HEK293 (cell line): ENCODE measurements at regions not wholly inside any gene's neighbourhood (a gene's known extent, or its start where the extent isn't known, plus 50 kb on each side); places are given as distances from the start of the nearest gene placed in this dataset.

ENCODE experiments used
- CTCF ChIA-PET: fragments of 350-600 bp; formaldehyde crosslinking; extraction: SDS; loops from one replicate; lab custom pipeline; 2021; ENCODE audit warnings: antibody characterized with exemption; lab: Yijun Ruan, JAX
- POLR2A ChIA-PET: fragments of 300-600 bp; formaldehyde crosslinking; extraction: SDS; loops from one replicate; lab custom pipeline; 2020; ENCODE audit warnings: antibody characterized with exemption, inconsistent platforms; lab: Yijun Ruan, JAX
- H3K27ac ChIP-seq: fragments of 200-500 bp; sonication (Bioruptor generic); 2 replicates; pipeline ENCODE4 v1.5.1; 2014; ENCODE audit warnings: low read depth, low read length, control low read depth, inconsistent platforms; ENCODE audit errors: extremely low read depth
- H3K36me3 ChIP-seq, 2 experiments: fragments of 200-500 bp in 1 of 2; sonication (Bioruptor generic) in 1 of 2; 1 replicate in 1 of 2; 2 replicates in 1 of 2; pipeline ENCODE4 v1.5.1; 2014 to 2017; ENCODE audit warnings: inconsistent platforms in 2 of 2, low read length in 2 of 2; ENCODE audit not compliant: control insufficient read depth in 2 of 2, insufficient read depth in 1 of 2
- H3K4me1 ChIP-seq: fragments of 200-500 bp; sonication (Bioruptor generic); 2 replicates; pipeline ENCODE4 v1.5.1; 2014; ENCODE audit warnings: mild to moderate bottlenecking, low read length, inconsistent platforms; ENCODE audit not compliant: control insufficient read depth, insufficient read depth
- H3K4me3 ChIP-seq: 2 replicates; pipeline ENCODE4 v1.5.1; 2011; ENCODE audit warnings: low read depth, mild to moderate bottlenecking, control low read depth, low read length, moderate library complexity
- H3K9me3 ChIP-seq: fragments of 200-500 bp; sonication (Bioruptor generic); 2 replicates; pipeline ENCODE4 v1.5.1; 2014; ENCODE audit warnings: low read depth, low read length, inconsistent platforms; ENCODE audit not compliant: control insufficient read depth, insufficient read depth
- GLI2 ChIP-seq: fragments of 450-650 bp; formaldehyde crosslinking; IDR thresholded peaks from 2 replicates; pipeline ENCODE4; 2017; ENCODE audit warnings: missing biosample characterization, missing genetic modification characterization, low read depth, borderline replicate concordance
- GLIS1 ChIP-seq: fragments of 450-650 bp; formaldehyde crosslinking; IDR thresholded peaks from 2 replicates; pipeline ENCODE4 v1.5.1; 2016; ENCODE audit warnings: missing biosample characterization, missing genetic modification characterization
- HOXA7 ChIP-seq: sonication (generic); formaldehyde crosslinking; IDR thresholded peaks from 2 replicates; pipeline ENCODE4 v1.8.1; 2022; ENCODE audit warnings: missing genetic modification reagents, borderline replicate concordance
- KLF8 ChIP-seq: fragments of 450-650 bp; formaldehyde crosslinking; IDR thresholded peaks from 2 replicates; pipeline ENCODE4 v1.5.1; 2016; ENCODE audit warnings: missing biosample characterization, missing genetic modification characterization
- MYNN ChIP-seq: fragments of 450-650 bp; formaldehyde crosslinking; IDR thresholded peaks from 2 replicates; pipeline ENCODE4 v1.5.1; 2016; ENCODE audit warnings: missing biosample characterization, missing genetic modification characterization, borderline replicate concordance
- ZBTB49 ChIP-seq: fragments of 450-650 bp; formaldehyde crosslinking; IDR thresholded peaks from 2 replicates; pipeline ENCODE4 v1.5.1; 2016; ENCODE audit warnings: missing biosample characterization, missing genetic modification characterization, low read depth
- ZNF148 ChIP-seq: fragments of 450-650 bp; formaldehyde crosslinking; IDR thresholded peaks from 2 replicates; pipeline ENCODE4 v1.5.0; 2017; ENCODE audit warnings: missing biosample characterization, missing genetic modification characterization, borderline replicate concordance
- ZNF221 ChIP-seq: fragments of 450-650 bp; formaldehyde crosslinking; IDR thresholded peaks from 2 replicates; pipeline ENCODE4 v1.5.1; 2017; ENCODE audit warnings: missing biosample characterization, missing genetic modification characterization, borderline replicate concordance
- ZNF248 ChIP-seq: fragments of 450-650 bp; formaldehyde crosslinking; IDR thresholded peaks from 2 replicates; pipeline ENCODE4 v1.5.1; 2017; ENCODE audit warnings: missing biosample characterization, missing genetic modification characterization
- ZNF302 ChIP-seq: fragments of 450-650 bp; formaldehyde crosslinking; IDR thresholded peaks from 2 replicates; pipeline ENCODE4 v1.5.1; 2016; ENCODE audit warnings: missing biosample characterization, missing genetic modification characterization, low read depth
- ZNF362 ChIP-seq: fragments of 450-650 bp; formaldehyde crosslinking; IDR thresholded peaks from 2 replicates; pipeline ENCODE4 v1.5.1; 2016; ENCODE audit warnings: missing biosample characterization, missing genetic modification characterization
- ZNF37A ChIP-seq: fragments of 450-650 bp; IDR thresholded peaks from 2 replicates; pipeline ENCODE4 v1.5.1; 2018; ENCODE audit warnings: missing biosample characterization, missing genetic modification characterization
- ZNF433 ChIP-seq: fragments of 450-650 bp; formaldehyde crosslinking; IDR thresholded peaks from 2 replicates; pipeline ENCODE4 v1.5.1; 2016; ENCODE audit warnings: missing biosample characterization, missing genetic modification characterization, low read depth
- ZNF510 ChIP-seq: fragments of 450-650 bp; formaldehyde crosslinking; IDR thresholded peaks from 2 replicates; pipeline ENCODE4 v1.5.1; 2018; ENCODE audit warnings: mild to moderate bottlenecking, missing genetic modification characterization, missing biosample characterization; ENCODE audit not compliant: insufficient replicate concordance
- ZNF521 ChIP-seq: fragments of 450-650 bp; formaldehyde crosslinking; IDR thresholded peaks from 2 replicates; pipeline ENCODE4 v1.5.1; 2017; ENCODE audit warnings: missing biosample characterization, mild to moderate bottlenecking, missing genetic modification characterization
- ZNF555 ChIP-seq: fragments of 450-650 bp; formaldehyde crosslinking; conservative IDR thresholded peaks from 2 replicates; pipeline ENCODE4 v1.5.1; 2017; ENCODE audit warnings: missing biosample characterization, mild to moderate bottlenecking, missing genetic modification characterization, inconsistent platforms
- ZNF585B ChIP-seq: fragments of 450-650 bp; formaldehyde crosslinking; IDR thresholded peaks from 2 replicates; pipeline ENCODE4 v1.5.1; 2016; ENCODE audit warnings: missing biosample characterization, missing genetic modification characterization
- ZNF596 ChIP-seq: fragments of 450-650 bp; IDR thresholded peaks from 2 replicates; pipeline ENCODE4 v1.5.0; 2018; ENCODE audit warnings: missing biosample characterization, mild to moderate bottlenecking, missing genetic modification characterization, moderate library complexity
- ZNF654 ChIP-seq: fragments of 450-650 bp; formaldehyde crosslinking; IDR thresholded peaks from 2 replicates; pipeline ENCODE4 v1.5.1; 2016; ENCODE audit warnings: low read depth, missing biosample characterization, missing genetic modification characterization
- ZNF658 ChIP-seq: fragments of 450-650 bp; formaldehyde crosslinking; IDR thresholded peaks from 2 replicates; pipeline ENCODE4; 2016; ENCODE audit warnings: missing biosample characterization, missing genetic modification characterization
- ZNF664 ChIP-seq: fragments of 450-650 bp; formaldehyde crosslinking; IDR thresholded peaks from 2 replicates; pipeline ENCODE4 v1.5.1; 2016; ENCODE audit warnings: missing biosample characterization, missing genetic modification characterization
- ZNF837 ChIP-seq: fragments of 450-650 bp; formaldehyde crosslinking; IDR thresholded peaks from 2 replicates; pipeline ENCODE4 v1.5.1; 2016; ENCODE audit warnings: missing biosample characterization, missing genetic modification characterization

GRCh38 chr10:52450762-52451291 lies 136.7 kb downstream of the DKK1 start:
- H3K9me3 ChIP-seq, result no peaks in the 10 kb centered on the region
- POLR2A ChIA-PET, result no interaction called here
- H3K27ac ChIP-seq, result no peak overlapping the region
- H3K4me3 ChIP-seq, result no peak overlapping the region
- H3K4me1 ChIP-seq, result no peaks in the 10 kb centered on the region
- TF ChIP-seq ZNF521 (tag by site-specific recombination) (no peak), ZNF555 (no peak), ZNF596 (no peak), ZNF658 (tag by site-specific recombination) (no peak), HOXA7 (CRISPR knock-in tag) (no peak), ZNF837 (tag by site-specific recombination) (no peak), ZNF302 (tag by site-specific recombination) (no peak), ZNF362 (tag by site-specific recombination) (no peak)
- CTCF ChIA-PET, result no interaction called here
- H3K36me3 ChIP-seq, result no peaks in the 10 kb centered on the region

- Histone ChIP-seq H3K36me3 (no peaks in the 10 kb centered on the region), H3K4me3 (no peak overlapping the region), H3K9me3 (no peaks in the 10 kb centered on the region), H3K27ac (no peak overlapping the region), H3K4me1 (no peaks in the 10 kb centered on the region)
- ChIA-PET POLR2A (no interaction called here), CTCF (interaction anchor here (0.5 kb wide), 1 partner anchor 145 kb away, joined by 6 read pairs; no protein-coding TSS in a partner anchor)
- TF ChIP-seq ZNF664 (no peak), ZNF248 (tag by site-specific recombination) (no peak)
Measured at GRCh38 chr10:52451817-52452216, 137.7 kb downstream of the DKK1 start.

- H3K27ac ChIP-seq, result no peak overlapping the region
- ChIA-PET POLR2A (no interaction called here), CTCF (interaction anchor here (1.0 kb wide), 1 partner anchor 139 kb away, joined by 3 read pairs; the partner anchor contains the start of gene DKK1)
- no peaks in the 10 kb centered on the region for H3K4me1 ChIP-seq
- H3K9me3 ChIP-seq, result no peaks in the 10 kb centered on the region
- no peaks in the 10 kb centered on the region for H3K36me3 ChIP-seq
- H3K4me3 ChIP-seq, result no peak overlapping the region
- TF ChIP-seq ZNF37A (tag by site-specific recombination) (no peak), ZNF433 (no peak), ZNF654 (no peak), ZBTB49 (tag by site-specific recombination) (no peak), ZNF221 (tag by site-specific recombination) (no peak), ZNF585B (no peak), GLIS1 (tag by site-specific recombination) (no peak), GLI2 (no peak), MYNN (tag by site-specific recombination) (no peak), ZNF510 (no peak), ZNF148 (tag by site-specific recombination) (no peak), KLF8 (tag by site-specific recombination) (no peak)
Measured at GRCh38 chr10:52452600-52453493, 138.8 kb downstream of the DKK1 start.
